Testis (tissue), 2 donors: ENCODE measurements at regions not wholly inside any gene's neighbourhood (a gene's known extent, or its start where the extent isn't known, plus 50 kb on each side); places are given as distances from the start of the nearest gene placed in this dataset.

ENCODE experiments used
- POLR2A ChIP-seq: fragments of 450-650 bp; IDR thresholded peaks from one replicate; pipeline ENCODE4 v1.6.1; 2017; ENCODE audit warnings: antibody characterized with exemption, mild to moderate bottlenecking, moderate library complexity
- TF ChIP-seq, protein P1 (sequence below), 3 experiments: fragments of 450-650 bp in 2 of 3; fragments of 200-600 bp in 1 of 3; sonication (generic) in 1 of 3; IDR thresholded peaks; one replicate each; pipeline ENCODE4 v1.5.1; 2016 to 2019; ENCODE audit warnings: antibody characterized with exemption in 3 of 3, mild to moderate bottlenecking in 2 of 3, moderate library complexity in 1 of 3

DNA sequence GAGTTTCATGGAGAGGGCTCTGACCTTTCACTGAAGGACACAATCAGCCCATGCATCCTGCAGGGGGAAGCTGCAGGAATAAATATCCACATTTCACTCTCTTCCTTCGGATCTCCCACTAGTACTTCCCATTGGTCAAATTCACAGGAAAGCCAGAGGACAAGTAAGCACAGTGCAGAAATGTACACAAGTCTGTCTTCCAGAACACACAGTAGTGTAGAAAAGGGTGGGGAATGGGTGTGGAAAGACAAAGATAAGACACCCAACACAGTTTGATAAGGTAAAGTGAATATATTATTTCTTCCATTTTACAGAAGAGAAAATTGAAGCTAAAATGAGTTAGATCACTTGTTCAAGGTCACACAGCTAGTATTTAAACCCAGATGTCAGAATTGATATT, 81.1 kb upstream of the PCDH19 start:
- TF ChIP-seq, protein P1, sequence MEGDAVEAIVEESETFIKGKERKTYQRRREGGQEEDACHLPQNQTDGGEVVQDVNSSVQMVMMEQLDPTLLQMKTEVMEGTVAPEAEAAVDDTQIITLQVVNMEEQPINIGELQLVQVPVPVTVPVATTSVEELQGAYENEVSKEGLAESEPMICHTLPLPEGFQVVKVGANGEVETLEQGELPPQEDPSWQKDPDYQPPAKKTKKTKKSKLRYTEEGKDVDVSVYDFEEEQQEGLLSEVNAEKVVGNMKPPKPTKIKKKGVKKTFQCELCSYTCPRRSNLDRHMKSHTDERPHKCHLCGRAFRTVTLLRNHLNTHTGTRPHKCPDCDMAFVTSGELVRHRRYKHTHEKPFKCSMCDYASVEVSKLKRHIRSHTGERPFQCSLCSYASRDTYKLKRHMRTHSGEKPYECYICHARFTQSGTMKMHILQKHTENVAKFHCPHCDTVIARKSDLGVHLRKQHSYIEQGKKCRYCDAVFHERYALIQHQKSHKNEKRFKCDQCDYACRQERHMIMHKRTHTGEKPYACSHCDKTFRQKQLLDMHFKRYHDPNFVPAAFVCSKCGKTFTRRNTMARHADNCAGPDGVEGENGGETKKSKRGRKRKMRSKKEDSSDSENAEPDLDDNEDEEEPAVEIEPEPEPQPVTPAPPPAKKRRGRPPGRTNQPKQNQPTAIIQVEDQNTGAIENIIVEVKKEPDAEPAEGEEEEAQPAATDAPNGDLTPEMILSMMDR (IDR thresholded peaks at IDR 0.05), result no peak
- TF ChIP-seq POLR2A, result no peak
